Activated CD8-positive, alpha-beta memory T cell treated with anti-CD3 and anti-CD28 coated beads for 36 hours (primary cell): ENCODE measurements at regions not wholly inside any gene's neighbourhood (a gene's known extent, or its start where the extent isn't known, plus 50 kb on each side); places are given as distances from the start of the nearest gene placed in this dataset.
"Not testable (repeated sequence)": the region's sequence is repeated elsewhere in the genome, so short reads cannot be mapped to it uniquely, and the experiment has no call there.

Experiments
- CTCF ChIA-PET: fragments of 350-600 bp; sonication (Branson Sonifier 250); formaldehyde crosslinking; loops from one replicate; lab custom pipeline; 2021; ENCODE audit warnings: antibody characterized with exemption; lab: Charles Lee
- POLR2A ChIA-PET: fragments of 350-600 bp; sonication (Branson Sonifier 250); formaldehyde crosslinking; loops from one replicate; lab custom pipeline; 2021; ENCODE audit warnings: antibody characterized with exemption; lab: Charles Lee

- CTCF ChIA-PET = no interaction called here
Measured at GRCh38 chr12:93976024-93976423, 172.4 kb upstream of the PLXNC1 start.

GRCh38 chr12:93977081-93977480 is 171.3 kb upstream of the PLXNC1 start:
- ChIA-PET CTCF (no interaction called here), POLR2A (no interaction called here)

More at GRCh38 chr12:93976024-93976423, 172.4 kb upstream of the PLXNC1 start:
- POLR2A ChIA-PET = no interaction called here

- CTCF ChIA-PET = interaction anchor here (0.5 to 1.2 kb wide), 2 partner anchors 199 to 212 kb away, joined by 3 to 5 read pairs; no protein-coding TSS in a partner anchor
- POLR2A ChIA-PET = no interaction called here
Measured at GRCh38 chr12:93978553-93978952, 169.8 kb upstream of the PLXNC1 start.

- CTCF ChIA-PET = interaction anchor here (0.9 kb wide), 1 partner anchor 122 kb away, joined by 4 read pairs; no protein-coding TSS in a partner anchor
Measured at GRCh38 chr12:93979189-93979588, 169.2 kb upstream of the PLXNC1 start.

GRCh38 chr12:93980711-93981110 is 167.7 kb upstream of the PLXNC1 start:
- CTCF ChIA-PET = no interaction called here
- POLR2A ChIA-PET = interaction anchor here (0.7 kb wide), 1 partner anchor 953 kb away, joined by 4 read pairs; no protein-coding TSS in a partner anchor

More at GRCh38 chr12:93979189-93979588, 169.2 kb upstream of the PLXNC1 start:
- POLR2A ChIA-PET = no interaction called here

- POLR2A ChIA-PET = no interaction called here
Measured at GRCh38 chr12:93981411-93981810, 167.0 kb upstream of the PLXNC1 start.

GRCh38 chr12:93982771-93983315 is 165.5 kb upstream of the PLXNC1 start:
- ChIA-PET CTCF (interaction anchor here (1.1 kb wide), 1 partner anchor 118 kb away, joined by 3 read pairs; no protein-coding TSS in a partner anchor), POLR2A (no interaction called here)

More at GRCh38 chr12:93981411-93981810, 167.0 kb upstream of the PLXNC1 start:
- CTCF ChIA-PET = no interaction called here

- POLR2A ChIA-PET = no interaction called here
- CTCF ChIA-PET = interaction anchor here (1.2 kb wide), 1 partner anchor 118 kb away, joined by 3 read pairs; no protein-coding TSS in a partner anchor
Measured at GRCh38 chr12:93984005-93984404, 164.4 kb upstream of the PLXNC1 start.

GRCh38 chr12:93989949-93990348 is 158.4 kb upstream of the PLXNC1 start:
- POLR2A ChIA-PET = no interaction called here
- CTCF ChIA-PET = no interaction called here

- ChIA-PET POLR2A (no interaction called here), CTCF (no interaction called here)
Measured at GRCh38 chr12:93990832-93991803, 157.3 kb upstream of the PLXNC1 start.

- CTCF ChIA-PET = no interaction called here
- POLR2A ChIA-PET = no interaction called here
Measured at GRCh38 chr12:93991829-93992461, 156.4 kb upstream of the PLXNC1 start.

- ChIA-PET POLR2A (no interaction called here), CTCF (interaction anchor here (0.9 kb wide), 1 partner anchor 106 kb away, joined by 3 read pairs; no protein-coding TSS in a partner anchor)
Measured at GRCh38 chr12:93994721-93995120, 153.7 kb upstream of the PLXNC1 start.

- POLR2A ChIA-PET = no interaction called here
- CTCF ChIA-PET = no interaction called here
Measured at GRCh38 chr12:93996321-93996720, 152.1 kb upstream of the PLXNC1 start.

GRCh38 chr12:94001691-94002090 is 146.7 kb upstream of the PLXNC1 start:
- ChIA-PET CTCF (no interaction called here), POLR2A (no interaction called here)

GRCh38 chr12:94002925-94003324 is 145.5 kb upstream of the PLXNC1 start:
- POLR2A ChIA-PET, CTCF ChIA-PET: not testable (repeated sequence)

GRCh38 chr12:94007833-94008232 is 140.5 kb upstream of the PLXNC1 start:
- POLR2A ChIA-PET, CTCF ChIA-PET: not testable (repeated sequence)

GRCh38 chr12:94010307-94010706 is 138.1 kb upstream of the PLXNC1 start:
- ChIA-PET CTCF (no interaction called here), POLR2A (interaction anchor here (0.6 kb wide), 1 partner anchor 1106 kb away, joined by 5 read pairs; no protein-coding TSS in a partner anchor)

GRCh38 chr12:94012071-94012470 is 136.3 kb upstream of the PLXNC1 start:
- CTCF ChIA-PET = no interaction called here

GRCh38 chr12:94012590-94012989 is 135.8 kb upstream of the PLXNC1 start:
- ChIA-PET POLR2A (no interaction called here), CTCF (no interaction called here)

More at GRCh38 chr12:94012071-94012470, 136.3 kb upstream of the PLXNC1 start:
- POLR2A ChIA-PET = no interaction called here

- POLR2A ChIA-PET, CTCF ChIA-PET: not testable (repeated sequence)
Measured at GRCh38 chr12:94017247-94017646, 131.1 kb upstream of the PLXNC1 start.
